Neural progenitor cell (in vitro differentiated cells): ENCODE measurements at regions not wholly inside any gene's neighbourhood (a gene's known extent, or its start where the extent isn't known, plus 50 kb on each side); places are given as distances from the start of the nearest gene placed in this dataset.
A peak's percentile ranks its signal among the peaks of the same experiment; 100 is the strongest.

Experiments
- DNase-seq: peaks from one replicate; pipeline ENCODE4 v3.0.0-alpha.2; 2016; ENCODE audit warnings: low spot score
- H2AFZ ChIP-seq: fragments of 200-600 bp; sonication (generic); replicated peaks from 2 replicates; pipeline ENCODE4 v1.6.1; 2016; ENCODE audit warnings: antibody characterized with exemption
- H3F3A ChIP-seq: fragments of 200-600 bp; sonication (generic); 2 replicates; pipeline ENCODE4 v1.6.1; 2016; ENCODE audit warnings: antibody characterized with exemption, low read depth
- H3K27ac ChIP-seq: fragments of 200-600 bp; sonication (generic); 2 replicates; pipeline ENCODE4 v1.5.1; 2016; ENCODE audit warnings: mild to moderate bottlenecking
- H3K27me3 ChIP-seq: fragments of 200-600 bp; sonication (generic); 2 replicates; pipeline ENCODE4 v1.6.1; 2016; ENCODE audit warnings: mild to moderate bottlenecking, moderate library complexity
- H3K36me3 ChIP-seq: fragments of 200-600 bp; sonication (generic); 2 replicates; pipeline ENCODE4 v1.5.1; 2016
- H3K4me1 ChIP-seq: fragments of 200-600 bp; sonication (generic); 2 replicates; pipeline ENCODE4 v1.6.1; 2016; ENCODE audit warnings: mixed run types
- H3K4me2 ChIP-seq: fragments of 200-600 bp; sonication (generic); 2 replicates; pipeline ENCODE4 v1.6.1; 2016
- H3K4me3 ChIP-seq: fragments of 200-600 bp; sonication (generic); 2 replicates; pipeline ENCODE4 v1.5.1; 2016
- H3K79me2 ChIP-seq: fragments of 200-600 bp; sonication (generic); 2 replicates; pipeline ENCODE4 v1.6.1; 2016; ENCODE audit warnings: low read depth
- H3K9ac ChIP-seq: fragments of 200-600 bp; sonication (generic); 2 replicates; pipeline ENCODE4 v1.6.1; 2016
- H3K9me3 ChIP-seq: fragments of 200-600 bp; sonication (generic); 2 replicates; pipeline ENCODE4 v1.5.1; 2016; ENCODE audit warnings: low read depth
- H4K20me1 ChIP-seq: fragments of 200-600 bp; sonication (generic); 2 replicates; pipeline ENCODE4 v1.6.1; 2016; ENCODE audit warnings: low read depth
- H3K27ac Mint-ChIP-seq: 3 replicates; pipeline ENCODE4 v1.8.0; 2021; ENCODE audit warnings: mixed read lengths
- H3K27me3 Mint-ChIP-seq: 2 replicates; pipeline ENCODE4 v1.8.0; 2022; ENCODE audit warnings: low read depth, mild to moderate bottlenecking, inconsistent platforms, moderate library complexity, mixed read lengths; ENCODE audit not compliant: insufficient read depth
- H3K36me3 Mint-ChIP-seq: 3 replicates; pipeline ENCODE4 v1.8.0; 2021; ENCODE audit warnings: mixed read lengths
- H3K4me1 Mint-ChIP-seq: 3 replicates; pipeline ENCODE4 v1.8.0; 2021; ENCODE audit warnings: mixed read lengths
- H3K4me3 Mint-ChIP-seq: 3 replicates; pipeline ENCODE4 v1.8.0; 2021; ENCODE audit warnings: mild to moderate bottlenecking, moderate library complexity, mixed read lengths
- H3K9me3 Mint-ChIP-seq: 3 replicates; pipeline ENCODE4 v1.8.0; 2020; ENCODE audit warnings: mixed read lengths
- EZH2 ChIP-seq: fragments of 200-600 bp; sonication (generic); IDR thresholded peaks from 2 replicates; pipeline ENCODE4 v1.6.1; 2017; ENCODE audit warnings: antibody characterized with exemption, mild to moderate bottlenecking, moderate library complexity
- EZH2phosphoT487 ChIP-seq: fragments of 200-600 bp; sonication (generic); IDR thresholded peaks from 2 replicates; pipeline ENCODE4 v1.6.1; 2017; ENCODE audit warnings: antibody characterized with exemption
- TF ChIP-seq, protein P1 (sequence below): fragments of 200-600 bp; sonication (generic); IDR thresholded peaks from 2 replicates; pipeline ENCODE4 v1.5.1; 2017; ENCODE audit warnings: antibody characterized with exemption, mild to moderate bottlenecking

DNA sequence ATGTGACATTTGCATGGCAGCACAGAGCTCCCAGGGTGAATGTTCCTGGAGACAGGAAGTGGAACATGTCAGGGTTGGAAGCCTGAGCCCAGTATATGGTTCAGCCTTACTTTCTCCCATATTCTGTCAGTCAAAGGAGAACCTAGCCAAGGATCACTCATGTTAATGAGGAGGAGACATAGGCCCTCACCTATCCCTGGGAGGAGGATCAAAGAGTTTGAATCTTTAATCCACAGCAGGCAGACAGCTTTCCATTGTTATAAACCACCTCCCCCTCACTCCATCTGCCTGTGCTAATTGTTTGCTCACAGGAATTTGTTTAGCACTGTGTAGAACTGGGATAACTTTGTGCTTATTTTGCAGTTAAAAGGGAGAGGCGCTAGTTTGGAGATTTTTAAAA is 1069.1 kb downstream of the EFNB2 start:
- H3K79me2 ChIP-seq, result no peaks in the 10 kb centered on the region
- peak overlapping the region; percentile 35 for H3K4me3 Mint-ChIP-seq
- H3K4me1 ChIP-seq, result peaks cover 14% of the 10 kb centered on the region
- H4K20me1 ChIP-seq, result no peaks in the 10 kb centered on the region
- no peaks in the 10 kb centered on the region for H3K9me3 ChIP-seq
- TF ChIP-seq, protein P1, sequence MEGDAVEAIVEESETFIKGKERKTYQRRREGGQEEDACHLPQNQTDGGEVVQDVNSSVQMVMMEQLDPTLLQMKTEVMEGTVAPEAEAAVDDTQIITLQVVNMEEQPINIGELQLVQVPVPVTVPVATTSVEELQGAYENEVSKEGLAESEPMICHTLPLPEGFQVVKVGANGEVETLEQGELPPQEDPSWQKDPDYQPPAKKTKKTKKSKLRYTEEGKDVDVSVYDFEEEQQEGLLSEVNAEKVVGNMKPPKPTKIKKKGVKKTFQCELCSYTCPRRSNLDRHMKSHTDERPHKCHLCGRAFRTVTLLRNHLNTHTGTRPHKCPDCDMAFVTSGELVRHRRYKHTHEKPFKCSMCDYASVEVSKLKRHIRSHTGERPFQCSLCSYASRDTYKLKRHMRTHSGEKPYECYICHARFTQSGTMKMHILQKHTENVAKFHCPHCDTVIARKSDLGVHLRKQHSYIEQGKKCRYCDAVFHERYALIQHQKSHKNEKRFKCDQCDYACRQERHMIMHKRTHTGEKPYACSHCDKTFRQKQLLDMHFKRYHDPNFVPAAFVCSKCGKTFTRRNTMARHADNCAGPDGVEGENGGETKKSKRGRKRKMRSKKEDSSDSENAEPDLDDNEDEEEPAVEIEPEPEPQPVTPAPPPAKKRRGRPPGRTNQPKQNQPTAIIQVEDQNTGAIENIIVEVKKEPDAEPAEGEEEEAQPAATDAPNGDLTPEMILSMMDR, result no peak
- no peak for TF ChIP-seq EZH2phosphoT487
- no peak for TF ChIP-seq EZH2
- peak overlapping the region; percentile 48 for H3K4me2 ChIP-seq
- H3K9ac ChIP-seq, result no peak overlapping the region
- H3K9me3 Mint-ChIP-seq, result no peaks in the 10 kb centered on the region
- peaks cover 16% of the 10 kb centered on the region for H3K4me1 Mint-ChIP-seq
- H3K27me3 ChIP-seq, result no peaks in the 10 kb centered on the region
- H3K36me3 Mint-ChIP-seq, result no peaks in the 10 kb centered on the region
- peak overlapping the region; percentile 9 for H3K4me3 ChIP-seq
- no peaks in the 10 kb centered on the region for H3K27me3 Mint-ChIP-seq
- H2AFZ ChIP-seq, result peak overlapping the region; percentile 31
- H3K27ac ChIP-seq, result no peak overlapping the region
- no peaks in the 10 kb centered on the region for H3F3A ChIP-seq
- H3K36me3 ChIP-seq, result no peaks in the 10 kb centered on the region
- DNase-seq, result peak; percentile 62
- H3K27ac Mint-ChIP-seq, result peak overlapping the region; percentile 78

DNA sequence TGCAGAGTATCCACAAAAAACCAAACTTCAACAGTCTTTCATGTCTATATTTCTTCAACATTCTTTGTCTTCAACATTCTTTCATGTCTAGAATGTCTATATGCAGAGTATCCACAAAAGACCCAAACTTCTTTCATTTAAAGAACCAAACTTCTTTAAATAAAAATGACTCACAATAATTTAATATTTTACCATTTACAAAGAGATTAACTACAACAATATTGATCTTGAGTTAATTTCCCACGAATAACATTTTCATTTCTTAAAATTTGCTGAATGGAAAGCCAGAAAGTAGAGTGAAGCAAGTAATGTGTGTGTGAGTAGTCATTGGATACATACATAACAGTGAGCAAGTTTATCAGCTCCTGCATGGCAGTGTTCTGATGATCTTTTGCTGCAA is 1069.7 kb downstream of the EFNB2 start, which contains the start of gene DAOA:
TSS of gene DAOA (plus strand) at position 301 of the 400 bp plus-strand sequence.
- Histone ChIP-seq H3K27me3 (no peaks in the 10 kb centered on the region), H3K27ac (no peak within 1 kb of the TSS), H3K4me1 (peaks cover 14% of the 10 kb centered on the region), H3K4me3 (peak within 1 kb of the TSS; percentile 9), H3K79me2 (no peaks in the 10 kb centered on the region), H2AFZ (peak within 1 kb of the TSS; percentile 31), H4K20me1 (no peaks in the 10 kb centered on the region), H3F3A (no peaks in the 10 kb centered on the region), H3K9ac (no peak within 1 kb of the TSS), H3K36me3 (no peaks in the 10 kb centered on the region), H3K9me3 (no peaks in the 10 kb centered on the region), H3K4me2 (peak within 1 kb of the TSS; percentile 48)
- no peaks in the 10 kb centered on the region for H3K27me3 Mint-ChIP-seq
- H3K4me1 Mint-ChIP-seq, result peaks cover 16% of the 10 kb centered on the region
- no peaks in the 10 kb centered on the region for H3K36me3 Mint-ChIP-seq
- H3K4me3 Mint-ChIP-seq, result peak within 1 kb of the TSS; percentile 35
- DNase-seq, result no peak
- H3K27ac Mint-ChIP-seq, result peak within 1 kb of the TSS; percentile 78
- TF ChIP-seq EZH2phosphoT487 (no peak), EZH2 (no peak)
- TF ChIP-seq, protein P1, result no peak
- H3K9me3 Mint-ChIP-seq, result no peaks in the 10 kb centered on the region

DNA sequence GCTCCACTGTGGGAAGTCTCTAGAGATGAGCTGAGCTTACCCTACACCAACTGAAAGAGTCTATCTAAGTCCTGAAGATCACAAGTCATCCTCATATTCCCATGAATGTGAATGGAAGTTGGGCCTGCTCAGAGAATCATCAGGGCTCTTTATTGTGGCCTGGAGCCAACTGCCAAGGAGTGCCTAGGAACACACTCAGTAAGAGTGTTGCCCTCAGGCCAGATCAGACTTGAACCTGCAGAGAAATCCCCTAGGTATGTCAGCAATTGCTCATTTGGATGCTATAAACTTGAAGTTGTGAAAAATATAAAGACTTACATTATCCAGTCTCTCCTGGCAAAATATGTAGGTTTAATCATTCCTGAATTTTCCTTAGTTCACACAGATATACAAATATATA is 1070.2 kb downstream of the EFNB2 start:
- Histone ChIP-seq H3K27me3 (no peaks in the 10 kb centered on the region), H3K9me3 (no peaks in the 10 kb centered on the region), H2AFZ (no peak overlapping the region), H3K27ac (no peak overlapping the region), H3F3A (no peaks in the 10 kb centered on the region), H3K9ac (no peak overlapping the region), H4K20me1 (no peaks in the 10 kb centered on the region), H3K36me3 (no peaks in the 10 kb centered on the region), H3K4me3 (no peak overlapping the region), H3K4me2 (no peak overlapping the region), H3K79me2 (no peaks in the 10 kb centered on the region), H3K4me1 (peaks cover 14% of the 10 kb centered on the region)
- H3K36me3 Mint-ChIP-seq, result no peaks in the 10 kb centered on the region
- H3K27me3 Mint-ChIP-seq, result no peaks in the 10 kb centered on the region
- no peak overlapping the region for H3K27ac Mint-ChIP-seq
- H3K4me3 Mint-ChIP-seq, result no peak overlapping the region
- TF ChIP-seq EZH2 (no peak), EZH2phosphoT487 (no peak)
- TF ChIP-seq, protein P1, result no peak
- peaks cover 16% of the 10 kb centered on the region for H3K4me1 Mint-ChIP-seq
- H3K9me3 Mint-ChIP-seq, result no peaks in the 10 kb centered on the region
- no peak for DNase-seq
